ENCODE measurements at regions not wholly inside any gene's neighbourhood (a gene's known extent, or its start where the extent isn't known, plus 50 kb on each side); places are given as distances from the start of the nearest gene placed in this dataset.
"Not testable (repeated sequence)": the region's sequence is repeated elsewhere in the genome, so short reads cannot be mapped to it uniquely, and the experiment has no call there.

GRCh38 chr2:189309331-189309730 is 129.8 kb upstream of the COL5A2 start:
- no peak overlapping the region for H3K4me3 ChIP-seq (ENCODE audit: low read depth, low read length)
- TF ChIP-seq CTCF (IDR thresholded peaks at IDR 0.05; ENCODE audit: low read depth, low read length), result no peak

- no peak for TF ChIP-seq CTCF (IDR thresholded peaks at IDR 0.05; ENCODE audit: low read depth, low read length)
- H3K4me3 ChIP-seq (ENCODE audit: low read depth, low read length), result no peak overlapping the region
Observed at GRCh38 chr2:189312211-189312610, 129.1 kb upstream of the WDR75 start.

- no peak for TF ChIP-seq CTCF (IDR thresholded peaks at IDR 0.05; ENCODE audit: low read depth, low read length)
- H3K4me3 ChIP-seq (ENCODE audit: low read depth, low read length), result no peak overlapping the region
Observed at GRCh38 chr2:189312643-189313042, 128.6 kb upstream of the WDR75 start.

GRCh38 chr2:189318761-189319160 is 122.5 kb upstream of the WDR75 start:
- TF ChIP-seq CTCF (IDR thresholded peaks at IDR 0.05; ENCODE audit: low read depth, low read length), result no peak
- no peak overlapping the region for H3K4me3 ChIP-seq (ENCODE audit: low read depth, low read length)

- not testable (repeated sequence) for H3K4me3 ChIP-seq (ENCODE audit: low read depth, low read length)
Observed at GRCh38 chr2:189319424-189319823, 121.8 kb upstream of the WDR75 start.

- TF ChIP-seq CTCF (IDR thresholded peaks at IDR 0.05; ENCODE audit: low read depth, low read length), result no peak
Observed at GRCh38 chr2:189327879-189328847, 113.1 kb upstream of the WDR75 start.

GRCh38 chr2:189328848-189329245 is 112.4 kb upstream of the WDR75 start:
- TF ChIP-seq CTCF (IDR thresholded peaks at IDR 0.05; ENCODE audit: low read depth, low read length), result no peak
- H3K4me3 ChIP-seq (ENCODE audit: low read depth, low read length), result no peak overlapping the region

More at GRCh38 chr2:189327879-189328847, 113.1 kb upstream of the WDR75 start:
- no peak overlapping the region for H3K4me3 ChIP-seq (ENCODE audit: low read depth, low read length)

All from WI38 (cell line).